VCaP (cell line): ENCODE measurements at regions not wholly inside any gene's neighbourhood (a gene's known extent, or its start where the extent isn't known, plus 50 kb on each side); places are given as distances from the start of the nearest gene placed in this dataset.

ENCODE experiments used
- H3K27ac ChIP-seq: fragments of 450-650 bp; 2 replicates; pipeline ENCODE4 v1.5.1; 2017
- CTCF ChIP-seq: fragments of 450-650 bp; conservative IDR thresholded peaks from 2 replicates; pipeline ENCODE4 v1.5.1; 2017; ENCODE audit warnings: mild to moderate bottlenecking, moderate library complexity

- 0 out of 2 replicates have a peak overlapping the region, but pooled peaks have one; percentile 35 for H3K27ac ChIP-seq
Measured at GRCh38 chr5:2840372-2840915, 89.0 kb upstream of the IRX2 start.

GRCh38 chr5:2836133-2836532, 84.7 kb upstream of the IRX2 start:
- no peak for TF ChIP-seq CTCF
- H3K27ac ChIP-seq: no peak overlapping the region

More at GRCh38 chr5:2840372-2840915, 89.0 kb upstream of the IRX2 start:
- TF ChIP-seq CTCF: no peak

GRCh38 chr5:2833556-2833955, 82.1 kb upstream of the IRX2 start:
- no peak overlapping the region for H3K27ac ChIP-seq
- no peak for TF ChIP-seq CTCF

- no peak for TF ChIP-seq CTCF
- H3K27ac ChIP-seq: no peak overlapping the region
Measured at GRCh38 chr5:2832394-2832793, 80.9 kb upstream of the IRX2 start.

GRCh38 chr5:2829239-2829638, 77.8 kb upstream of the IRX2 start:
- TF ChIP-seq CTCF: no peak
- no peak overlapping the region for H3K27ac ChIP-seq

- TF ChIP-seq CTCF: no peak
- H3K27ac ChIP-seq: no peak overlapping the region
Measured at GRCh38 chr5:2818936-2819335, 67.5 kb upstream of the IRX2 start.

- no peak overlapping the region for H3K27ac ChIP-seq
- TF ChIP-seq CTCF: no peak
Measured at GRCh38 chr5:2817031-2817603, 65.6 kb upstream of the IRX2 start.
